K562 (cell line): ENCODE measurements at regions not wholly inside any gene's neighbourhood (a gene's known extent, or its start where the extent isn't known, plus 50 kb on each side); places are given as distances from the start of the nearest gene placed in this dataset.

Source experiments
- BRF1 ChIP-seq: IDR thresholded peaks from 3 replicates; pipeline ENCODE4 v1.6.1; 2011; ENCODE audit warnings: borderline replicate concordance, mild to moderate bottlenecking; ENCODE audit not compliant: insufficient read length; ENCODE audit errors: extremely low read depth
- ERF ChIP-seq: fragments of 450-650 bp; formaldehyde crosslinking; IDR thresholded peaks from 2 replicates; pipeline ENCODE4 v1.4.0; 2020; ENCODE audit warnings: mild to moderate bottlenecking, mixed read lengths
- ILK ChIP-seq: fragments of 450-650 bp; IDR thresholded peaks from 2 replicates; pipeline ENCODE4 v1.6.1; 2016; ENCODE audit warnings: missing genetic modification characterization, low read depth, mild to moderate bottlenecking, missing compliant biosample characterization, moderate library complexity, borderline replicate concordance
- POLR2A ChIP-seq: fragments of 450-650 bp; conservative IDR thresholded peaks from 2 replicates; pipeline ENCODE4 v1.6.1; 2016
- POLR2AphosphoS2 ChIP-seq: IDR thresholded peaks from 2 replicates; pipeline ENCODE4 v1.6.1; 2012; ENCODE audit warnings: low read length, improper control_type of control experiment
- RBBP5 ChIP-seq: fragments of 200-600 bp; sonication (generic); IDR thresholded peaks from 2 replicates; pipeline ENCODE4 v1.6.1; 2012; ENCODE audit warnings: borderline replicate concordance, mild to moderate bottlenecking, low read length, control low read depth, inconsistent platforms; ENCODE audit not compliant: insufficient read depth, poor library complexity, severe bottlenecking
- TARDBP ChIP-seq: fragments of 450-650 bp; IDR thresholded peaks from 2 replicates; pipeline ENCODE4 v1.6.1; 2016
- ZFP36 ChIP-seq: fragments of 150-350 bp; IDR thresholded peaks from 2 replicates; pipeline ENCODE4 v1.6.1; 2018; ENCODE audit warnings: low read length, low read depth; ENCODE audit not compliant: partially characterized antibody
- TF ChIP-seq, protein P1 (sequence below), 3 experiments: IDR thresholded peaks in 2 of 3; conservative IDR thresholded peaks in 1 of 3; 2 replicates each; pipeline ENCODE4 v1.5.1; 2011 to 2012; ENCODE audit warnings: low read length in 3 of 3, mild to moderate bottlenecking in 3 of 3, control low read depth in 2 of 3, improper control_type of control experiment in 1 of 3, inconsistent platforms in 1 of 3, low read depth in 1 of 3, mixed read lengths in 1 of 3, moderate library complexity in 1 of 3; ENCODE audit not compliant: insufficient read depth in 2 of 3

DNA sequence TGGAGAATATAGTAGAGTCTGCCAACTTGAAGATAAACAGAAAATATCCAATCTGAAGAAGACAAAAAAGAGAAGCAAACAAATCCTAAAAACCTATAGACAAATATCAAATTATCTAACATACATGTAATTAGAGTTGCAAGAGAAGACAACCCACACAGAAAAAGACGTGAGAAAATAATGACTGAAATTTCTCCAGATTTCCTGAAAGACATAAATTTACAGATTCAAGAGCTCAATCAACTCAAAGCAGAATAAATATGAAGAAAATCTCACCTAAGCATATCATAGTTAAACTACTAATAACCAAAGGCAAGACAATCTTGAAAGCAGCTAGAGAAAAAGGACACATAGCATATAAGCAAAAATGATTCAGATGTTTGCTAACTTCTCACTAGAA is 261.2 kb upstream of the NFIA start:
- TF ChIP-seq POLR2AphosphoS2 (no peak), TARDBP (no peak), ZFP36 (no peak), RBBP5 (no peak), ERF (no peak), ILK (no peak), BRF1 (no peak), POLR2A (no peak)
- TF ChIP-seq, protein P1, sequence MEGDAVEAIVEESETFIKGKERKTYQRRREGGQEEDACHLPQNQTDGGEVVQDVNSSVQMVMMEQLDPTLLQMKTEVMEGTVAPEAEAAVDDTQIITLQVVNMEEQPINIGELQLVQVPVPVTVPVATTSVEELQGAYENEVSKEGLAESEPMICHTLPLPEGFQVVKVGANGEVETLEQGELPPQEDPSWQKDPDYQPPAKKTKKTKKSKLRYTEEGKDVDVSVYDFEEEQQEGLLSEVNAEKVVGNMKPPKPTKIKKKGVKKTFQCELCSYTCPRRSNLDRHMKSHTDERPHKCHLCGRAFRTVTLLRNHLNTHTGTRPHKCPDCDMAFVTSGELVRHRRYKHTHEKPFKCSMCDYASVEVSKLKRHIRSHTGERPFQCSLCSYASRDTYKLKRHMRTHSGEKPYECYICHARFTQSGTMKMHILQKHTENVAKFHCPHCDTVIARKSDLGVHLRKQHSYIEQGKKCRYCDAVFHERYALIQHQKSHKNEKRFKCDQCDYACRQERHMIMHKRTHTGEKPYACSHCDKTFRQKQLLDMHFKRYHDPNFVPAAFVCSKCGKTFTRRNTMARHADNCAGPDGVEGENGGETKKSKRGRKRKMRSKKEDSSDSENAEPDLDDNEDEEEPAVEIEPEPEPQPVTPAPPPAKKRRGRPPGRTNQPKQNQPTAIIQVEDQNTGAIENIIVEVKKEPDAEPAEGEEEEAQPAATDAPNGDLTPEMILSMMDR (IDR thresholded peaks at IDR 0.05 in 2 of 3, conservative IDR thresholded peaks at IDR 0.05 in 1 of 3; ENCODE audit: insufficient read depth in 2 of 3, low read depth in 1 of 3, low read length in 3 of 3): no peak
